DOHH2 (cell line): ENCODE measurements at regions not wholly inside any gene's neighbourhood (a gene's known extent, or its start where the extent isn't known, plus 50 kb on each side); places are given as distances from the start of the nearest gene placed in this dataset.

Experiments used
- H3F3A ChIP-seq: fragments of 200-600 bp; sonication (generic), shearing (Covaris generic); 2 replicates; pipeline ENCODE4 v1.6.0; 2016; ENCODE audit warnings: antibody characterized with exemption, mild to moderate bottlenecking; ENCODE audit not compliant: control insufficient read depth, insufficient read depth
- H3K27ac ChIP-seq: fragments of 200-600 bp; sonication (generic); 2 replicates; pipeline ENCODE4 v1.5.1; 2014; ENCODE audit warnings: low read depth, mild to moderate bottlenecking, low read length, moderate library complexity
- H3K27me3 ChIP-seq: fragments of 200-600 bp; sonication (generic); 2 replicates; pipeline ENCODE4 v1.6.1; 2014; ENCODE audit warnings: mild to moderate bottlenecking, low read length, mixed read lengths; ENCODE audit not compliant: control insufficient read depth
- H3K36me3 ChIP-seq: fragments of 200-600 bp; sonication (generic); 2 replicates; pipeline ENCODE4 v1.6.1; 2014; ENCODE audit warnings: mild to moderate bottlenecking, low read length, moderate library complexity, mixed read lengths; ENCODE audit not compliant: control insufficient read depth
- H3K4me1 ChIP-seq: fragments of 200-600 bp; sonication (generic); 2 replicates; pipeline ENCODE4 v1.6.1; 2014; ENCODE audit warnings: mild to moderate bottlenecking, low read length, mixed read lengths; ENCODE audit not compliant: control insufficient read depth
- H3K4me2 ChIP-seq: fragments of 200-600 bp; sonication (generic); 2 replicates; pipeline ENCODE4 v1.6.0; 2014; ENCODE audit warnings: mild to moderate bottlenecking, low read length, moderate library complexity
- H3K4me3 ChIP-seq: fragments of 200-600 bp; sonication (generic); 2 replicates; pipeline ENCODE4 v1.5.1; 2014; ENCODE audit warnings: mild to moderate bottlenecking, low read length, mixed read lengths
- H3K79me2 ChIP-seq: fragments of 200-600 bp; sonication (generic); 2 replicates; pipeline ENCODE4 v1.6.1; 2014; ENCODE audit warnings: mild to moderate bottlenecking, low read length, mixed read lengths; ENCODE audit not compliant: control insufficient read depth
- H3K9me2 ChIP-seq: fragments of 200-600 bp; sonication (generic); replicated peaks from 2 replicates; pipeline ENCODE4 v1.6.1; 2014; ENCODE audit warnings: mild to moderate bottlenecking, low read length, mixed read lengths; ENCODE audit not compliant: control insufficient read depth
- H3K9me3 ChIP-seq: fragments of 200-600 bp; sonication (generic); 2 replicates; pipeline ENCODE4 v1.6.1; 2014; ENCODE audit warnings: antibody characterized with exemption, low read length, mixed read lengths; ENCODE audit not compliant: control insufficient read depth, insufficient read depth
- H4K20me1 ChIP-seq: fragments of 200-600 bp; sonication (generic); 2 replicates; pipeline ENCODE4 v1.6.0; 2014; ENCODE audit warnings: low read depth, mild to moderate bottlenecking, antibody characterized with exemption, low read length, moderate library complexity; ENCODE audit not compliant: control insufficient read depth, insufficient read depth
- CTCF ChIP-seq: fragments of 200-600 bp; sonication (generic); IDR thresholded peaks from one replicate; pipeline ENCODE4 v1.5.1; 2014; ENCODE audit warnings: antibody characterized with exemption, mild to moderate bottlenecking, low read depth, low read length; ENCODE audit not compliant: poor library complexity, severe bottlenecking
- EZH2phosphoT487 ChIP-seq: fragments of 200-600 bp; sonication (generic); IDR thresholded peaks from 2 replicates; pipeline ENCODE4 v1.6.1; 2017; ENCODE audit warnings: borderline replicate concordance, mild to moderate bottlenecking, antibody characterized with exemption, low read length, moderate library complexity, mixed read lengths

GRCh38 chr5:5025774-5026408, 114.2 kb upstream of the ADAMTS16 start:
- Histone ChIP-seq H3K27ac (no peak overlapping the region), H3K4me1 (no peaks in the 10 kb centered on the region), H3K4me2 (no peak overlapping the region), H3K4me3 (no peak overlapping the region), H4K20me1 (no peaks in the 10 kb centered on the region), H3K9me2 (no peaks in the 10 kb centered on the region), H3F3A (no peaks in the 10 kb centered on the region), H3K9me3 (no peaks in the 10 kb centered on the region), H3K27me3 (no peaks in the 10 kb centered on the region), H3K36me3 (no peaks in the 10 kb centered on the region), H3K79me2 (no peaks in the 10 kb centered on the region)
- TF ChIP-seq EZH2phosphoT487 (no peak), CTCF (no peak)

GRCh38 chr5:5026409-5026785, 113.7 kb upstream of the ADAMTS16 start:
- H3K4me1 ChIP-seq: no peaks in the 10 kb centered on the region
- H3K4me3 ChIP-seq: no peak overlapping the region
- TF ChIP-seq CTCF (no peak), EZH2phosphoT487 (no peak)
- H3K27me3 ChIP-seq: no peaks in the 10 kb centered on the region
- H3F3A ChIP-seq: no peaks in the 10 kb centered on the region
- no peaks in the 10 kb centered on the region for H3K79me2 ChIP-seq
- no peaks in the 10 kb centered on the region for H3K9me2 ChIP-seq
- no peaks in the 10 kb centered on the region for H3K9me3 ChIP-seq
- H3K4me2 ChIP-seq: no peak overlapping the region
- H3K27ac ChIP-seq: no peak overlapping the region
- no peaks in the 10 kb centered on the region for H3K36me3 ChIP-seq
- no peaks in the 10 kb centered on the region for H4K20me1 ChIP-seq

GRCh38 chr5:5031665-5032064, 108.5 kb upstream of the ADAMTS16 start:
- Histone ChIP-seq H3K4me1 (no peaks in the 10 kb centered on the region), H3K9me3 (no peaks in the 10 kb centered on the region), H3K79me2 (no peaks in the 10 kb centered on the region), H3K4me3 (no peak overlapping the region), H3K27ac (no peak overlapping the region), H3F3A (no peaks in the 10 kb centered on the region), H3K9me2 (no peaks in the 10 kb centered on the region; the same call in 1 of the 2 replicates), H3K27me3 (no peaks in the 10 kb centered on the region), H3K4me2 (no peak overlapping the region), H4K20me1 (no peaks in the 10 kb centered on the region), H3K36me3 (no peaks in the 10 kb centered on the region)
- TF ChIP-seq EZH2phosphoT487 (no peak), CTCF (no peak)
